ENCODE measurements at regions not wholly inside any gene's neighbourhood (a gene's known extent, or its start where the extent isn't known, plus 50 kb on each side); places are given as distances from the start of the nearest gene placed in this dataset.

DNA sequence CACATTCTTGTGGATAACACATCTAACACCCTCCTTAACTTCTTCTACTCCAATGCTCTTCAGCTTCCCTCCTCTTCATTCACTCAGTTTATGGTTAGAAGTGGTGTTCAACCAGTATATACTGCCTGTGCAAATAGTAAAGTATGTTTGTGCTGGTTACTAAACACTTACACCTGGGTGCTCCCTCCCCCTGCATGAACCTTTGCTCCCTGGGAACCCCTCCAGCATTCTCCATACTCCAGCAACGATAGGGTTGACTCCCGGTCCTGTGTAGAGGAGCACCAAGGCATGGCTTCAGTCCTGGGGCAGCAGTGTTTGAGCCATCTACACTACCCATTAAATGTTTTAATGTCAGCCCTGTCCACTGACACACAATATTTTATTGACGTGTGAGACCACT, 407.5 kb upstream of the DPH6 start:
- TF ChIP-seq, protein P1, sequence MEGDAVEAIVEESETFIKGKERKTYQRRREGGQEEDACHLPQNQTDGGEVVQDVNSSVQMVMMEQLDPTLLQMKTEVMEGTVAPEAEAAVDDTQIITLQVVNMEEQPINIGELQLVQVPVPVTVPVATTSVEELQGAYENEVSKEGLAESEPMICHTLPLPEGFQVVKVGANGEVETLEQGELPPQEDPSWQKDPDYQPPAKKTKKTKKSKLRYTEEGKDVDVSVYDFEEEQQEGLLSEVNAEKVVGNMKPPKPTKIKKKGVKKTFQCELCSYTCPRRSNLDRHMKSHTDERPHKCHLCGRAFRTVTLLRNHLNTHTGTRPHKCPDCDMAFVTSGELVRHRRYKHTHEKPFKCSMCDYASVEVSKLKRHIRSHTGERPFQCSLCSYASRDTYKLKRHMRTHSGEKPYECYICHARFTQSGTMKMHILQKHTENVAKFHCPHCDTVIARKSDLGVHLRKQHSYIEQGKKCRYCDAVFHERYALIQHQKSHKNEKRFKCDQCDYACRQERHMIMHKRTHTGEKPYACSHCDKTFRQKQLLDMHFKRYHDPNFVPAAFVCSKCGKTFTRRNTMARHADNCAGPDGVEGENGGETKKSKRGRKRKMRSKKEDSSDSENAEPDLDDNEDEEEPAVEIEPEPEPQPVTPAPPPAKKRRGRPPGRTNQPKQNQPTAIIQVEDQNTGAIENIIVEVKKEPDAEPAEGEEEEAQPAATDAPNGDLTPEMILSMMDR (conservative IDR thresholded peaks at IDR 0.05 in 1 of 2, IDR thresholded peaks at IDR 0.05 in 1 of 2; ENCODE audit: low read depth in 1 of 2, low read length in 2 of 2), result no peak
- no peak for TF ChIP-seq EZH2 (IDR thresholded peaks at IDR 0.05; ENCODE audit: low read length, missing control alignments)
